Tibial artery (tissue), 4 donors: ENCODE measurements at regions not wholly inside any gene's neighbourhood (a gene's known extent, or its start where the extent isn't known, plus 50 kb on each side); places are given as distances from the start of the nearest gene placed in this dataset.

Experiments
- DNase-seq, 2 donors: peaks; one replicate each; pipeline ENCODE4 v3.0.0-alpha.2; 2019
- H3K27ac ChIP-seq, 2 donors: fragments of 200-600 bp; sonication (generic) in 1 of 2; 1 replicate in 1 of 2; 2 replicates in 1 of 2; pipeline ENCODE4 v1.5.1; 2018 to 2019; ENCODE audit warnings: mild to moderate bottlenecking in 1 of 2
- H3K27me3 ChIP-seq, 2 donors: fragments of 200-600 bp; sonication (generic) in 1 of 2; one replicate each; pipeline versions ENCODE4 v1.5.1 to v1.6.0; 2016 to 2019
- H3K36me3 ChIP-seq, 3 donors: fragments of 200-600 bp; sonication (generic) in 2 of 3; one replicate each; pipeline ENCODE4 v1.5.1; 2016 to 2019; ENCODE audit warnings: mild to moderate bottlenecking in 2 of 3
- H3K4me1 ChIP-seq, 4 donors: fragments of 200-600 bp; sonication (generic) in 2 of 4; 1 replicate in 3 of 4; 2 replicates in 1 of 4; pipeline ENCODE4 v1.5.1; 2016 to 2019
- H3K4me3 ChIP-seq, 2 donors: fragments of 200-600 bp; sonication (generic) in 1 of 2; 1 replicate in 1 of 2; 2 replicates in 1 of 2; pipeline ENCODE4 v1.5.1; 2018 to 2019; ENCODE audit warnings: mild to moderate bottlenecking in 2 of 2
- H3K9me3 ChIP-seq, 3 donors: fragments of 200-600 bp; sonication (generic) in 1 of 3; one replicate each; pipeline ENCODE4 v1.5.1; 2016 to 2019
- CTCF ChIP-seq, 2 experiments: fragments of 200-600 bp in 1 of 2; fragments of 450-650 bp in 1 of 2; IDR thresholded peaks; one replicate each; pipeline ENCODE4 v1.5.1; 2017 to 2019; ENCODE audit warnings: antibody characterized with exemption in 2 of 2, mild to moderate bottlenecking in 1 of 2, moderate library complexity in 1 of 2
- intact Hi-C: fragments of 100-400 bp; cut with DNase I; formaldehyde crosslinking; loops from one replicate; pipeline ENCODE4 v1.15.0; 2023; ENCODE audit warnings: low total_unique reads

DNA sequence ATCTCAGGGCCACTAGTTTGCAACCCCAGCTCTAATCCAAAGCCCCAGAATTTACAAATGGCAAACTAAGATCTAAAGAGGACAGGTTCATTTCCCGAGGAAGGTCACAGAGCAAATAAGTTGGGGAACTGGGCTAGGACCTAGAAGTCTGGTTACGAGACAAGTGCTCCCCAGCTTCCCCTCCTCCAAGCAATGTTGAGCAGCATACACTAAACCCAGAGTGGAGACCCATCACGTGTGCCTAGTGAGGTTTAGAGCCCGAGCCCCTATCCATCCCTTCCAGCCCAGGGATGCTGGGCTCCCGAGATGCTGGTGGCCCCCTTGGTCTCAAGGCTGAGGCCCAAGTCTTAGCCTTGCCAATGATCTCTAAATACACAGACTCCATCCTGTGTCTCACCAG is 209.5 kb upstream of the ZMIZ1 start:
- no peak overlapping the region for H3K4me3 ChIP-seq
- intact Hi-C loops: loop anchor here (10.0 kb wide), 1 partner anchor 336 kb away; no protein-coding TSS in a partner anchor

GRCh38 chr10:78859769-78860168 is 209.0 kb upstream of the ZMIZ1 start:
- intact Hi-C loops: loop anchor here (10.0 kb wide), 1 partner anchor 335 kb away; no protein-coding TSS in a partner anchor

More for the DNA sequence above, 209.5 kb upstream of the ZMIZ1 start:
- TF ChIP-seq CTCF (IDR thresholded peaks at IDR 0.05): no peak
- Histone ChIP-seq H3K9me3 (no peaks in the 10 kb centered on the region), H3K27me3 (no peaks in the 10 kb centered on the region), H3K36me3 (no peaks in the 10 kb centered on the region), H3K4me1 (peaks cover 0 to 22% (median 6%) of the 10 kb centered on the region in 4 donors), H3K27ac (no peak overlapping the region)
- no peak for DNase-seq

GRCh38 chr10:78860260-78860914 is 208.4 kb upstream of the ZMIZ1 start:
- intact Hi-C loops: no loop called here
- DNase-seq: peak in 1 of 2 donors; percentile 6
- Histone ChIP-seq H3K4me3 (no peak overlapping the region), H3K36me3 (no peaks in the 10 kb centered on the region), H3K27me3 (no peaks in the 10 kb centered on the region), H3K9me3 (no peaks in the 10 kb centered on the region), H3K4me1 (peaks cover 0 to 27% (median 11%) of the 10 kb centered on the region in 4 donors), H3K27ac (no peak overlapping the region)
- no peak for TF ChIP-seq CTCF (IDR thresholded peaks at IDR 0.05)

More at GRCh38 chr10:78859769-78860168, 209.0 kb upstream of the ZMIZ1 start:
- Histone ChIP-seq H3K27me3 (no peaks in the 10 kb centered on the region), H3K36me3 (no peaks in the 10 kb centered on the region), H3K27ac (no peak overlapping the region), H3K9me3 (no peaks in the 10 kb centered on the region), H3K4me3 (no peak overlapping the region), H3K4me1 (peaks cover 0 to 22% (median 6%) of the 10 kb centered on the region in 4 donors)
- TF ChIP-seq CTCF (IDR thresholded peaks at IDR 0.05): no peak
- DNase-seq: no peak

GRCh38 chr10:78861529-78862327 is 207.0 kb upstream of the ZMIZ1 start:
- Histone ChIP-seq H3K4me1 (peaks cover 0 to 25% (median 12%) of the 10 kb centered on the region in 4 donors), H3K36me3 (no peaks in the 10 kb centered on the region), H3K9me3 (no peaks in the 10 kb centered on the region), H3K27ac (no peak overlapping the region), H3K4me3 (no peak overlapping the region), H3K27me3 (no peaks in the 10 kb centered on the region)
- intact Hi-C loops: no loop called here
- no peak for TF ChIP-seq CTCF (IDR thresholded peaks at IDR 0.05)
- DNase-seq: no peak

GRCh38 chr10:78862328-78862640 is 206.5 kb upstream of the ZMIZ1 start:
- intact Hi-C loops: no loop called here

More at GRCh38 chr10:78862328-78862640, 206.5 kb upstream of the ZMIZ1 start:
- H3K36me3 ChIP-seq: no peaks in the 10 kb centered on the region
- no peaks in the 10 kb centered on the region for H3K27me3 ChIP-seq
- H3K9me3 ChIP-seq: no peaks in the 10 kb centered on the region
- no peak overlapping the region for H3K4me3 ChIP-seq
- peaks cover 0 to 25% (median 11%) of the 10 kb centered on the region in 4 donors for H3K4me1 ChIP-seq
- H3K27ac ChIP-seq: no peak overlapping the region
- TF ChIP-seq CTCF (IDR thresholded peaks at IDR 0.05): no peak
- DNase-seq: no peak
